ENCODE measurements at regions not wholly inside any gene's neighbourhood (a gene's known extent, or its start where the extent isn't known, plus 50 kb on each side); places are given as distances from the start of the nearest gene placed in this dataset.

DNA sequence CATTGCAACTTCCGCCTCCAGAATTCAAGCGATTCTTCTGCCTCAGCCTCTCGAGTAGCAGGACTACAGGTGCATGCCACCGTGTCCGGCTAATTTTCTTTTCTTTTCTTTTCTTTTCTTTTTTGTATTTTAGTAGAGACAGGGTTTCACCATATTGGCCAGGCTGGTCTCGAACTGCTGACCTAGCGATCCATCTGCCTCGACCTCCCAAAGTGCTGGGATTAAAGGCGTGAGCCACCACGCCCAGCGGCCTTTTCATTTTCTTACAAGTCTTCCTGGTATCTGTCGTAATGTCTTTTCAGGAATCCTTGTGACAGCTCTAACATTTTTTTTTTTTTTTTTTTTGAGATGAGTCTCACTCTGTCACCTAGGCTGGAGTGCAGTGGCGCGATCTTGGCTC lies 66.4 kb upstream of the EDAR start:
- no peak for TF ChIP-seq EZH2 (IDR thresholded peaks at IDR 0.05; ENCODE audit: insufficient read depth, poor library complexity, severe bottlenecking)
- TF ChIP-seq EZH2phosphoT487 (IDR thresholded peaks at IDR 0.05; ENCODE audit: insufficient read depth, low read depth): no peak
